ENCODE measurements at regions not wholly inside any gene's neighbourhood (a gene's known extent, or its start where the extent isn't known, plus 50 kb on each side); places are given as distances from the start of the nearest gene placed in this dataset.

DNA sequence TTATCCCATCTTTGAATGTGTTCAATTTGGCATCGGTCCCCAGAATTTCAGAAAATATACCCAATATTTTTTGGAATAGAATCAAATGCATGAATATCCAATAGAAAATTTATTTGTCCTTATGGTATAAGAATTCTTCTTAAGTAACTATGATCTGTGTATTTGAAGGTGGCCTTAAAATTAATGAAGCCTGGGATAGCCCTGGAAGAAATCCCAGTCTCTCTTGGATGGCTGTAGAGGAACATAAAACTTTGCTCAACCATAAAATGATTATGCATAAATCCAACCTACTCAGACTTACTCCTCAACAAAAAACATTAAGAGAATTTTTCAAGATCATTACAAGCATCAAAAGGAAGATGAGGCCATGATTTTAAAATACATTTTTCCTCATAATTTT is 269.4 kb upstream of the SMIM31 start:
- intact Hi-C loops (cut with DNase I) = no loop called here
- H3K9me3 ChIP-seq = no peaks in the 10 kb centered on the region
- no peak for DNase-seq
- no peaks in the 10 kb centered on the region for H3K4me1 ChIP-seq
- no peaks in the 10 kb centered on the region for H3K27me3 ChIP-seq
- TF ChIP-seq, protein P1, sequence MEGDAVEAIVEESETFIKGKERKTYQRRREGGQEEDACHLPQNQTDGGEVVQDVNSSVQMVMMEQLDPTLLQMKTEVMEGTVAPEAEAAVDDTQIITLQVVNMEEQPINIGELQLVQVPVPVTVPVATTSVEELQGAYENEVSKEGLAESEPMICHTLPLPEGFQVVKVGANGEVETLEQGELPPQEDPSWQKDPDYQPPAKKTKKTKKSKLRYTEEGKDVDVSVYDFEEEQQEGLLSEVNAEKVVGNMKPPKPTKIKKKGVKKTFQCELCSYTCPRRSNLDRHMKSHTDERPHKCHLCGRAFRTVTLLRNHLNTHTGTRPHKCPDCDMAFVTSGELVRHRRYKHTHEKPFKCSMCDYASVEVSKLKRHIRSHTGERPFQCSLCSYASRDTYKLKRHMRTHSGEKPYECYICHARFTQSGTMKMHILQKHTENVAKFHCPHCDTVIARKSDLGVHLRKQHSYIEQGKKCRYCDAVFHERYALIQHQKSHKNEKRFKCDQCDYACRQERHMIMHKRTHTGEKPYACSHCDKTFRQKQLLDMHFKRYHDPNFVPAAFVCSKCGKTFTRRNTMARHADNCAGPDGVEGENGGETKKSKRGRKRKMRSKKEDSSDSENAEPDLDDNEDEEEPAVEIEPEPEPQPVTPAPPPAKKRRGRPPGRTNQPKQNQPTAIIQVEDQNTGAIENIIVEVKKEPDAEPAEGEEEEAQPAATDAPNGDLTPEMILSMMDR (IDR thresholded peaks at IDR 0.05) = no peak
- no peaks in the 10 kb centered on the region for H3K36me3 ChIP-seq
- H3K27ac ChIP-seq = no peak overlapping the region
- no peak overlapping the region for H3K9ac ChIP-seq (ENCODE audit: low read depth in 2 of 2, low read length in 2 of 2)
- H3K4me3 ChIP-seq = no peak overlapping the region

DNA sequence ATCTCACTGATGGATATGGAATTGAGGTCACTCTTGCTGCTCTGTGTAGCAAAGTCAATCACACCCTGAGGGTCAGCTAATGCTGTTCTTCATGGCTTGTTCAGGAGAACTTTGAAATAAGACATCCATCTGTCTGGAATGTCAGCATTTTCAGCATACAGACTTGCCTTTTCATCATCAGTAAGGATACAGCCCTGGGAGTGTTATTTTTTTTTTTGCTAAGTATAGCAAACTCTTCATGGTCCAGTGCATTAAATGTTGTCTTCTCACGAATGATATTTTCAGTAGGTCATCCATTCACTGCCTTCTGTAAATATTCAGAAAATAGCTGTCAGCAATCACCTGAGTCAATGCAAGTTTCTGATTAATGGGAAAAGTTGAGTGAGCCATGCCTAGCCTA is 268.8 kb upstream of the SMIM31 start:
- H3K9ac ChIP-seq (ENCODE audit: low read depth in 2 of 2, low read length in 2 of 2) = no peak overlapping the region
- TF ChIP-seq, protein P1 (IDR thresholded peaks at IDR 0.05) = no peak
- no peaks in the 10 kb centered on the region for H3K4me1 ChIP-seq
- intact Hi-C loops (cut with DNase I) = no loop called here
- H3K27me3 ChIP-seq = no peaks in the 10 kb centered on the region
- DNase-seq = no peak
- no peak overlapping the region for H3K27ac ChIP-seq
- H3K36me3 ChIP-seq = no peaks in the 10 kb centered on the region
- no peaks in the 10 kb centered on the region for H3K9me3 ChIP-seq
- H3K4me3 ChIP-seq = no peak overlapping the region

DNA sequence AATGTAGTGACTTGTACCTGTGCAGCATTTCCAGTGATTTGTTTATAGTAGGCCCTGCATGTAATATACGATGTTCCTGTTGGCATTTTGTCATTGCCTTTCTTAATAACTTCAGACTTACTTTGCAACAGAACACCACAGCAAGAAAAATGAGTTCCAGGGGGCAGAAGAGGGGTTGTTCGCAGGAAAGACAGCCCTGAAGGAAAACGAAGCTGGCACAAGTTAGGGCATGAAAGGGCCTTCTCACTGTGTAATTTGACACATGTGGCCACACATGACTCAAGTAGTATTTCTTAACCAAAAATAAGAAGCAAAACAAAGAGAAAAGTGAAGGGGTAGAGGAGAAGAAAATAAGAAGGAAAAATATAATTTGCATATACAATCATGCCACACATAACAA is 265.8 kb upstream of the SMIM31 start:
- no peak overlapping the region for H3K9ac ChIP-seq (ENCODE audit: low read depth in 2 of 2, low read length in 2 of 2)
- no peaks in the 10 kb centered on the region for H3K9me3 ChIP-seq
- no peak for DNase-seq
- no peak overlapping the region for H3K27ac ChIP-seq
- no peaks in the 10 kb centered on the region for H3K4me1 ChIP-seq
- no peaks in the 10 kb centered on the region for H3K36me3 ChIP-seq
- TF ChIP-seq, protein P1 (IDR thresholded peaks at IDR 0.05) = no peak
- H3K4me3 ChIP-seq = no peak overlapping the region
- H3K27me3 ChIP-seq = no peaks in the 10 kb centered on the region
- intact Hi-C loops (cut with DNase I) = no loop called here

DNA sequence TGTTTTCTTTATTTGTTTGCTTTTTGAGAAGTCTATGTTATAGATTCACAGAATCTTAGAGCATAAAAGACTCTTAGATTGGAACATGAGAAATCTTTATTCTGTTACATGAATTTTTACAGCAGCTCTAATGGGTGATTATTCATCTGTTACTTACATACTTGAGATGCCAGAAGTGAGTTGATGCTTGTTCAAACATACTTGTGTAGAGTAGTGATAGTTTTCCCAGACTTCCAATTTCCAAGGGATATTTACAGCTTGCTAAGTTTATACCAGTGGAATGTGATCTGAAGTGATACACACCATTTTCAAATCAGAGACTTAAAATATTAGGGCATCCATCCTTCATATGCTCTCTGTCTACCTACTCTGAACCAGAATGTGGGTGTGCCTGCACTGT is 252.9 kb upstream of the SMIM31 start:
- intact Hi-C loops (cut with DNase I) = no loop called here
- Histone ChIP-seq H3K27ac (no peak overlapping the region), H3K4me1 (no peaks in the 10 kb centered on the region)

DNA sequence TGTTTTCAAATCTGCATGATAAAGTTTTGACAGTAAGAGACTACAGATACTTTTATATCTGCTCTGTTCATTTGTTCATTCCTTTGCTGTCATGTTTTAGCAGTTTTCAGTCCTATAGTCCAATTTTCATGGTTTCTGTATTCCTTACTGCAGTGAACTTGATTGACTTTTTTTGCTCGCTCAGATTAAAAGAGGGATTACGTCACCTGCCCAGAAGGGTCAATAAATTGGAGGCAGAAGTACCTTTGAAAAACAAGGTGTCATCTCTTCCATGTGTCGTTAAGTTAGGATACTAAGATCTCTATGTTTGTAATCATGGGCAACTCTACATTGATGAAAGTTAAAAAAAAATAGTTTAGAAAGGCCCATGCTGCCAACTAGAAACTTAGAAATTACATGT is 250.1 kb upstream of the SMIM31 start:
- no peak overlapping the region for H3K27ac ChIP-seq
- no peaks in the 10 kb centered on the region for H3K27me3 ChIP-seq
- TF ChIP-seq, protein P1 (IDR thresholded peaks at IDR 0.05) = no peak
- H3K36me3 ChIP-seq = no peaks in the 10 kb centered on the region
- no peak overlapping the region for H3K4me3 ChIP-seq
- intact Hi-C loops (cut with DNase I) = no loop called here
- H3K9me3 ChIP-seq = no peaks in the 10 kb centered on the region
- no peak overlapping the region for H3K9ac ChIP-seq (ENCODE audit: low read depth in 2 of 2, low read length in 2 of 2)
- DNase-seq = no peak
- H3K4me1 ChIP-seq = no peaks in the 10 kb centered on the region

More for the DNA sequence above, 252.9 kb upstream of the SMIM31 start:
- Histone ChIP-seq H3K9ac (ENCODE audit: low read depth in 2 of 2, low read length in 2 of 2) (no peak overlapping the region), H3K27me3 (no peaks in the 10 kb centered on the region), H3K4me3 (no peak overlapping the region), H3K36me3 (no peaks in the 10 kb centered on the region), H3K9me3 (no peaks in the 10 kb centered on the region)
- DNase-seq = no peak
- TF ChIP-seq, protein P1 (IDR thresholded peaks at IDR 0.05) = no peak

DNA sequence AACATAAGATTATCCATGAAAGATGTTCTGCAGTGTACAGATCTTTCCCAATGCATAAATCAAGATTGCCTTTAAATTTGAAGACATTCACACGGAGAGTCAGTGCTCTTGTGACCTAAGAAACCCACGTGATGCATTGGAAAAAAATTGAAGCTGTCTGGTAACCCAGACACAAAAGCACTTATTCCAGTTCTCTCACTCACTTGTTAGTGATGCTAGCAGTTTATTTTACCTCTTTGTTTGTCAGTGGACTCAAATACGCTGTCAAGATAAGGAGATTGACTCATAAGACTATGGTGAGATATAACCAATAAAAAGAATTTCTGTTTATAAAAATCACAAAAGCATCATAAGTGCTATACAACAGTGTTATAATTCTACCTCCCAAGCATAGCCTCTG is 245.8 kb upstream of the SMIM31 start:
- Histone ChIP-seq H3K4me3 (no peak overlapping the region), H3K27ac (no peak overlapping the region), H3K27me3 (no peaks in the 10 kb centered on the region), H3K9ac (ENCODE audit: low read depth in 2 of 2, low read length in 2 of 2) (no peak overlapping the region), H3K4me1 (no peaks in the 10 kb centered on the region), H3K36me3 (no peaks in the 10 kb centered on the region), H3K9me3 (no peaks in the 10 kb centered on the region)
- TF ChIP-seq, protein P1 (IDR thresholded peaks at IDR 0.05) = no peak
- DNase-seq = no peak
- intact Hi-C loops (cut with DNase I) = no loop called here
